GM21529 (cell line): ENCODE measurements at regions not wholly inside any gene's neighbourhood (a gene's known extent, or its start where the extent isn't known, plus 50 kb on each side); places are given as distances from the start of the nearest gene placed in this dataset.

ENCODE experiments used
- ATAC-seq: cut with Tn5 transposase; IDR thresholded peaks from one replicate; pipeline ENCODE4 v1.9.1; 2021; ENCODE audit not compliant: unreplicated experiment

DNA sequence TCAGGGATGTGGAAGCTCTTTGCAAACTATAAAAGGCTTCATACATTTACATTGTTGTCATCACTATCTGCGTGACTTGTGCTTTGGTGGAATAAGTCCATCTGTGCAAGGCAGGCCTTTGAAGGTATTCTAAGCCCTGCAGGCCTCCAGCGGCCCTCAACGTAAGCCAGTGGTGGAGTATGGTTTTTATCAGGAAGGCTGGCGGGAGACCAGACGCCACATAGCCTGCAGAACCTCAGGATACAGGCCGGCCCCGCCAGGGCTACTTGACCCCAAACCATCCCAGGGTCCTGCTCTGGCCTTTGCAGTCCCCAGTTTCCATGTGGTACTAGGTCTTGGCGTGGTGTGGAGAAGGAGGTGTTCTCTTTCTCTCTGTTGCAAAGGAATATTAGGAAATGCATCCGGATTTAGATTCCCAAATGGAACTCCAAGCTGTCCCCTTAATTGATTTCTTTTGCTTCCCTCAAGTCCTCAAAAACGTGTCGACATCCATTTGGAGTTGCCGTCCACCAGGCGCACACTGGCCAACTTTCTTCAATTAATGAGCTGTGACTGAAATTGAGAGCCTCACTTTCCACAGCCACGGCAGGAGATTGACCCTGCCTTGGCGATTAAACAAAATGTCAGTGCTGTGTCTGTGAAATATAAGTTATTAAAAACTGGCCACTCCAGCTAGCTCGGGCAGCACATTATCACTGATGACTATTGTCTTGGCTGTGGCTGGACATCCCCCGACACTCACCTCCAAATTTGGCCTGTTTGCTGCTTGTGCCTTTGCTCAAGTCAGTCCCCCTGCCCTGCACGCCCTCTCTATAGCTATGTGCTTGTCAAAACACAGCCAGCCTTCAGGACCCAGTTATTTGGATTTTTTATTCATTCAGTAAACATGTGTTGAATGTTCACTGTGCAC, 239.8 kb upstream of the TLE3 start:
- no peak for ATAC-seq

DNA sequence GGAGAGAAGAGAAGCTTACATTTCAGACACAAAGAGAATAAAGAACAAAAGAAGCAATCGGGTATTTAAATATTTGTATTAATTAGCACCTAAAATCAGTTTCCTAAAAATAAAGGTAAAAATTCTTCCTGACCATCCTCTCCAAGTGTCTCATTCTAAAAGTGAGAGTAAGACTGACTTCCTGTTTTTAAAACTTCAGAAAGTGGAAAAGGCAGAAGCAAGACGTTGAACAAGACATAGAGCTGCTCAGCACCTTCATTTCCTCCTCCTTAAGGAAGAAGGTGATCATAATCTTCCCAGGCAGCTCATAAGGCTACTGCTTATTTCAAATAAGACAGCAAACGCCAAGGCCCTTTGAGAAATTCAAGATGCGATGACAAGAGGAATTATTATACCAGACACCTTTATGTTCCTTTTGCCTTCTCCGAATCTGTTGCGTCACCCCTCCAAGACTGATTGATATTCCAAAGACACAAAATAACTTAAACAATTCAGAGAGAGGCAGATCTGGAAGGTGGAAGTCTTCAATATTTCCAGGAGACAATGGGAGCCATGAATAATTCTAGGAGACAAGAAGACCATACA, 238.8 kb upstream of the TLE3 start:
- no peak for ATAC-seq

GRCh38 chr15:70334286-70334685, 236.6 kb upstream of the TLE3 start:
- no peak for ATAC-seq

- ATAC-seq: no peak
Observed at GRCh38 chr15:70329179-70329578, 231.5 kb upstream of the TLE3 start.

GRCh38 chr15:70328679-70329115, 231.0 kb upstream of the TLE3 start:
- no peak for ATAC-seq

DNA sequence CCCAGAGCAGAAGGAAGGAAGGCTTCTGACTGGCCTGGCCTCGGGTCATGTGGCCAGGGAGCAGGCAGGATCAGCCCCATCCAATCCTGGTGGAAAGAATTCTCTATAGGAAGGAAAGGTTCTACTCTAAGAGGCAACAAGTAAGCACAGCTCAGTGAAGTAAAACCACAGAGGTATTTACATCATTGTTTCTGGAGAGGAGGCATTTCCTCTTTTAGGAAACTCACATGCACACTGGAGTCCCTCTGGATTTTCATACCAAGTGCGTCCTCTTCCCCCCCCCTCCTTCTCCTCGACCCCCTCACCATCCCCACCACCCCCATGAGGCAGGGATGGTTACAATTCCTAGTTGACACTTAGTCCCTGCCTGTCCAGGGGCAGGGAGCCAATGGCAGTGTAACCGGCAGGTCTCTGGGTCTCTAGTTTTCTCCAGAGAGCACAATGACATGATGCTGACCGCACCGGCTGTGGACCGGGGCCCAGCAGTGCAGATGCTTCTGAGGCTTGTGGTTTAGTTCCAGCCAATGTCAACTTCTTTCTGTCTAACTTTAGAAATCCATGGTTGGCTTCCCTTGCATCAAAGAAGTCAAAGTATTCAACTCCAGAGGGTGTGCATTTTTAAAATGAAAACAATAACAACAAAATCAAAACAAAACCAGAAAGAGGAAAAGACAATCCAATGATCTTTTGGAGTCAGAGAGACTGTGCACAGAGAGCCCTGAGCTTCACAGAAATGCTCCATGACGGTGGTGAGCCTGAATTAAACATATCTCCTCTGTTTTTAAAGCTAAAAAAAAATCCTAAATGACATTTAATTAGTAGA, 230.3 kb upstream of the TLE3 start:
- ATAC-seq: peak; percentile 63

DNA sequence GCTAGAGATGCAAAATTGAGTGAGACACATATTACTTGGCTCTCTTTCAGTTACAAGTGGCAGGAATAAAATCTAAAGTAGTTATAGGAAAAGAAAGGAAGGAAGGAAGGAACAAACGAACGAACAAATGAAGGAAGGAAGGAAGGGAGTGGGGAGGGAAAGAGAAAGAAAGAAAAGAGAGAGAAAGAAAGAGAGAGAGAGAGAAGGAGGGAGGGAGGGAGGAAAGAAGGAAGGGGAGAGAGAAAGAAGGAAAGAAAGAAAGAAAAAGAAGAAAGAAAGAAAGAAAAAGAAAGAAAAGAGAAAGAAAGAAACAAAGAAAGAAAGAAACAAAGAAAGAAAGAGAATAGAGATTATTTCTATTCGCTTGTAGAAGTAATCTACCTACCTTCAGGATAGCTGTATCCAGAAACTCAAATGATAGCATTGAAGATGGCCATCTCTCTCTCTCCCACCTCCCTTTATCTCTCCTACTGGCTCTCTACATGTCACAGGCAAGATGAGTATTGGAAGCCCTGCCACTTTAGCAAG, 229.7 kb upstream of the TLE3 start:
- peak; percentile 12 for ATAC-seq

DNA sequence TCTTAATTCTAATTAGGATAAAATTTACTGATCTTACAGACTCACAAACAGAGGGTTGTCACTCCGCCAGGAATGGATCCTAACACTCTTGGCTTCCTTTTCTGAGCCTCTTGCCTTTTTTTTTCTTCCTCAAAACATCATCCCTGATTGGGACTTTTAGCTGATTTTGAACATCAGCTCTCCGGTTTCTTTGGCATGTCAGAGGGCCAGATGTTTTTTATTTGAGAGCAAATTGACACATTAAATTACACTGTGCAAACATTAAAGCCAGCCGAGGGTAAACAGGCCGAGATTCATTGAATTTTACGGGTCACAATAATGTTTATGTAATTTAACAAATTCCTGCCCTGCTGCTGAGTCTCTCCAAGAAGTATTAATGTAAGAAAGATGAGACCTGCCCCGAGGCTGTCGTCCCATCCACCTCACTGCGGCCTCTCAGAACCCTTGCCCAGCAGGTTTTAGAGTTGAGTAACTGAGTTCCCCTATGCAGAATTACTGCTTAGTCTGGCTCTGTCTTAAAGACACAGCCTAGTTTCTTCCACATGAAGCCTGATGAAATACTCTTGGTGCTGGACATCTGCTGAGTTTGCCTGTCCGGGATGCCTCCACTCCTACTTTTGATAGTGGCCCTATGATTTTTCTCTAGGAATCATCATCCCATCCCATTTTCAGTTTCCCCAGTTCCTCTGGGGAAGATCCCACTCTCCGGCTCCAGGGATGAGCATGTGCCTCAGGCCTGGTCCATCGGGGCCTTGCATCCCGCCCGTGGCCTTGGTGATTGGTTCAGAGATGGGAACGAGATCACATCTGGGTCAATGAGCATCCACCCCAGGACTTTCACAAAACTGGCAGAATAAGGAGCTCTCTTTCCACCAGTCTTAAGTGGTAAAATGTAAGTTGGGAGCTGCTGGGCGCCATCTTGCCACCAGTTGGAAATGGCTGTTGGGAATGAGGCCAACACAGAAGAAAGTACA, 226.6 kb upstream of the TLE3 start:
- no peak for ATAC-seq

DNA sequence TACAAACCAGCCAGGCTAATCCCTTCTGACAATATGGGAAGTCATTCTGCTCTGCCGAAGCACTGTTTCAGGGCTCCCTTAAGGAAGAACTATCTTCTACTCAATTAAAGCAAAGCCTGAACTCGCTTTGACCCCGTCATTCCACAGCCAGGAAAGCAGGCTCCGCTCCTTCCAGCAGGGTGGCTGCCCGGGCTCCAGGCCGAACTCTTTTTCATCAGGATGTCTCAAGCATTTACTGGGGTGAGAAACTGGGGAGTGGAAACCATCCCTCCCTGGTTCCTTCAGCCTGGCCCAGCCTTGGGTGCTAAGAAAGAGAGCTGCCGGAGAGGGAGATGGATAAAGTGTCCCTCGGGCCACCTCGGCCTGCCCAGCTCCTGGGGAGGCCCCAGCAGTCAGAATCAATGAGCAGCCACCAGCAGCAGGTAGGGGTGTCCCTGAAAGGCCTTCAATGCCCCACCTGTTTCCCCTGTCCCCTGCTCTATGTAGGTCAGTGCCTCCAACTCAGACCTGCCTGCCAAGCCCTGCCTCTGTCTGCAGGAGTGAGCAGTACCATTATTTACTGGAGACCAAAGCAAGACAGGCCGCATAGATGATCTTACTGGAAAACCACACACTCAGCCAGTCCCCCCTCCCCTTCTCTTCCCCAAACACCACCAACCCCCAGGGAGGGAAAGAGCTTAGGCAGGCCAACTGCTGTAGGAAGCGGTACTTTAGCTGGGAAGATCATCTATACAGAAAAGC, 225.6 kb upstream of the TLE3 start:
- no peak for ATAC-seq

DNA sequence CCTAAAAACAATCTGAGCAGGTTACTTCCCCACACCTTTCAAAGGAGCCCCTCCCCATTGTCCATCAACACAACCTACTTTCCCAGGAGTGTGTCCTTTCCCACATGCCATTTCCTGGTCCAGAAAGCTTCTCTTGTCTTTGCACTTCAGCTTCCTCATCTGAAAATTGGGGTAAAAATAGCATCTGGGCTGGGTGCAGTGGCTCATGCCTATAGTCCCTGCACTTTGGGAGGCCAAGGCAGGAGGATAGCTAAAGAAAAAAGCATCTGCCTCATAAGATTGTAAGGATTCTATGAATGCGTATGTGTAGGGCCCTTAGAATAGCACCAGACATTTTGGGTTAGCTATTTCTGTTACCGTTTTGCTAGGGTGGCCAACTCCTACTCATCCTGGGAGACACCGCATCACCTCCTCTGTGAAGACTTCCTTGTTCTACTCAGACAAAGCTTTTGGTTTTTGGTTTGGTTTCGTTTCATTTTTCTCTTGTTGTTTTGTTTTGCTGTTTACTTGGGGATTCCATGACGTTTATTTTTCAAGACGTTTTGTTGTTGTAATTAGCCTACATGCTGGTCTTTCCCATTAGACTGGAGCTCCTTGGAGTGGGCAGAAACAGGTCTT, 224.4 kb upstream of the TLE3 start:
- ATAC-seq: no peak

DNA sequence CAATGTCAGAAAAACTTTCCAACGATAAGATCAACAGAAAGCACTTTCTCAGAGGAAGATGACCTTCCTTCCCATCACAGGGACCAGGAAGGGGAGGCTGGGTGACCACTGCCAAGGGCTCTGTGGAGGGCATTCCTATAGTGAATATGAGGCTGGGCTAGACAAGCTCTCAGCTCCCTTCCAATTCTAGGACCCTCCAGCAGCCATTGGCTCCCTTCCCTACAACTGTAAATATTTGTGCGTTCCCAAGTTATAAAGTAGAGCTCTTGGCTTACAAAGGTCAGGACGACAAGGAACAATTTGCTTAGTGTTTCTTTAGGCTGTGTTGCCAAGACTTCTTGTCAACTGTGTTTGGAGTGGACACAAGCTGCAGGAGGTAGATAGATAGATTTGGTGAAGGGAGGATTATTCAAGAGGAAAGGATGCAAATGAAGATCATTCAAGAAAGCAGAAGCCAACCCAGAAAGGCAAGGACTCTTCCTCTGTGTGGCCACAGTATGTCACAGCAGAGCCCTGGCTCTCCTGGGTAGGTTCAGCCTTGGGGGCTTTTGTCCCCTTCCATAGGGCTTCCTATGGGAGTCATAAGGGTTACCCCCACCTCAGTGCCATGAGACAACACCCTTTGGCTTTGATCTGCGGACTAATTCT, 223.6 kb upstream of the TLE3 start:
- ATAC-seq: no peak

DNA sequence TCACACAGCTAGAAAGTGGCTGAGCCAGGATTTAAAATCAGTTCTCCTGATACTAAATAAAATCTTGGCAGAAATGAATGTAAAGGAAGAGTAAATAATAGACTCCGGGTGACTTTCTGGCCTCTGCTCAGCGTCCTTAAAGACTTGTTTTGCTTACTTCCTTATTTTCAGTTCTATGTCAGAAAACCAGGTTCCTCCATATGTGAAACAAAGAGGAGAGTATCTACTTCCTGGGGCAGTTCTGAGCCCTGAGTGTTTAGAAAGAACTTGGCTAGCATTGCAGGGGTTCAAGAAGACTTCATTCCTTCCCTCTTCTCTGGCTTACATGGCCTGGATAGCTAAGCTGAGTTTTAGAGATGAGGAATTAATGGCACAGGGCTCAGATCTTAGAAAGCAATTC, 222.8 kb upstream of the TLE3 start:
- no peak for ATAC-seq

DNA sequence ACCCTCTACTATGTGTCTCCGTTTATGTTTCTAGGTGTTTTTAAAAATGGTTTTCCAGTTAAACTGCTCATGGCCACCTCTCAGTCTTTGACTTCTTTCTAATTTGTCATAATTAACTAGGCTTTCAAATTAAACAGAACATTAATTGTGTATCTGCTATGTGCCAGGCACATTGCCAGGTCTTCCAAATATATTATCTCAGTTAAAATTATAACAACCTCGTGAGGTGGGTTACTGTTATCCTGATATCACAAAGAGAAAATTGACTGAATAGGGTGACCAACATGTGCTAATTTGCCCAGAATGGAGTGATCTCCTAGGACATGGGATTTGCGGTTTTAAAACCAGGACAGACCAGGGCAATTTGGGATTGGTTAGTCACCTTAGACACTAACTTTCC, 222.4 kb upstream of the TLE3 start:
- ATAC-seq: no peak

GRCh38 chr15:70319466-70319865, 221.7 kb upstream of the TLE3 start:
- ATAC-seq: peak; percentile 81

GRCh38 chr15:70318594-70319465, 221.1 kb upstream of the TLE3 start:
- ATAC-seq: peak; percentile 34

DNA sequence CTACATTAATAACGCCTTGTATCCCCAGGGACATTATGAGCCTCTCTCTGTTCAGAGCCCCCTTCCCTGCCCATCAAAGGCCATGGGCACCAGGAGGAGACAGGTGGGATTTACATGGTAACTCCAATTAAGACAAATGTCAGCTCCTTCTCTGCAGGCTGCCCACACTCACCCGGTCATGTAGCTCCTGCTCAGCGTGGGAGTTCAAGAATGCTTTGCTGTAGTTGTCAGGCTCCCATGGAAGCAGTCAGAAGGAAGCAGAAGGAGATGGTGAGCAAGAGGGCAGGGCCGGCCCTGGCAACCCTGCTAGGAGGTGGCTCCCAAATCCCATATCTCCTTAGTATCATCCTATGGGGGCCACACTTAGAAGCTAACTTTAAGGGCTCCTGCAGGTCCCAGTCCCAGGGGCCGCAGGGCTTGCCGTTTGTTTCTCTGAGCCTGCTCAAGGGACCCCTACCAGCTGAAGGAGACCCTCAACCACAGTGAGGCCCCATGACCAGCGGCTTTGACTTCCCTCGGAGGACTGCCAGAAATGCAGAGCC, 218.4 kb upstream of the TLE3 start:
- ATAC-seq: no peak

GRCh38 chr15:70315431-70315830, 217.7 kb upstream of the TLE3 start:
- no peak for ATAC-seq
